Embryonic facial prominence (tissue), 1 donor: ENCODE measurements at regions not wholly inside any gene's neighbourhood (a gene's known extent, or its start where the extent isn't known, plus 50 kb on each side); places are given as distances from the start of the nearest gene placed in this dataset.
"Not testable (repeated sequence)": the region's sequence is repeated elsewhere in the genome, so short reads cannot be mapped to it uniquely, and the experiment has no call there.

Experiments
- DNase-seq: peaks from one replicate; pipeline ENCODE4 v3.0.0-alpha.2; 2016; ENCODE audit errors: extremely low spot score

GRCh38 chr3:32042867-32043266 is 61.3 kb downstream of the ZNF860 start:
- DNase-seq = not testable (repeated sequence)

DNA sequence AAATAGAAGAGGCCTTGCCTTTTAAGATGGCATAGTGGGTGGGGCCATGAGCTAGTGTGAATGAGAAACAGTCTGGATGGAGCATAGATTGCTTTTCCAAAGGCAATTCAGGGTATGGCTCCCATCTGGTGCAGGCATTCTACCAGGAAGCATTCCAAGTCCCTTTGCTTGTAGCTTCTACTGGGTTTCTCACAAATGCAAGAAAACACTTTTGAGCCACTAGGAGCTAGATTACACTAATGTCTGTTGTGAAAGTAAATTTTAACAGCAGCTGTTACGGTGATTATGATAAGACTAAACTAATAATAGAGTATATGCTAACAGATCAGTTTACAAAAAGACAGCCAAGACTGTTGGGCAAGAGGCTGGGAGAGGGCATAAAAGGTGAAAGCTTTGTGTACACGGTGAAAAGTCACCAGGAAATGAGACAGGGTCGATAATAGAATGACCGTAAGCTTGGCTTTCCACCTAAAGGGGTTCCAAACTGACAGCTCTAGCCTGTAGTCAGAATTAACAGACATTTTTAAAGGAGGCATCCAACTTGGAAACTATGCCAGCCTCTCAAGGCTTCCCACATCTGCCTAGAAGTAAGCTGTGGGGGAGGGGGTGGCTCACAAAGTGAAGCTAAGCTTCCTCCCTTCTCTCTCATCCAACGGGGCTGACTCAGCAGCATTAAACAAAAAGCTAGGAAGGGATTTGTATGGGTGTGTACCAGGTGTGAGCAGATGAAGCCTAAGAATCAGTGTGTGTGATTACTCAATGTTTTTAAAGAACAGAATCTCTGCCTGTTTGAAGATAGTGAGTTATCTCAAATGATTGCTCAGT is 61.1 kb upstream of the GPD1L start:
- DNase-seq = peak; percentile 15

DNA sequence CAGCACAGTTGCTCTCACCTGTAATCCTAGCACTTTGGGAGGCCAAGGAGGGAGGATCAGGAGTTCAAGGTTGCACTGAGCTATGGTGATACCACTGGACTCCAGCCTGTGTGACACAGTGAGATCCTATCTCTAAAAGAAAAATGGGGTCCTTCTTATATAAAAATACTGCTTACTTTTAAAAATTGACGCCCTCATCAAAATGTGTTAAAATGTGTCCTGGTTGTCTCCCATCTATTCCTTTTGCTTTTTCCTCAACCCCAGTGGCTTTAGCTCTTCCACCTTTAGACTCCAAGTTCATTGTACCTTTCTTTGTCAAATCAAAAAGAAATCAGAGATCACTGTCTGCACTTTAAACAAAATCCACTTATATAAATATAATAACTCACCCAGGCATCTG is 60.3 kb upstream of the GPD1L start:
- DNase-seq = no peak

DNA sequence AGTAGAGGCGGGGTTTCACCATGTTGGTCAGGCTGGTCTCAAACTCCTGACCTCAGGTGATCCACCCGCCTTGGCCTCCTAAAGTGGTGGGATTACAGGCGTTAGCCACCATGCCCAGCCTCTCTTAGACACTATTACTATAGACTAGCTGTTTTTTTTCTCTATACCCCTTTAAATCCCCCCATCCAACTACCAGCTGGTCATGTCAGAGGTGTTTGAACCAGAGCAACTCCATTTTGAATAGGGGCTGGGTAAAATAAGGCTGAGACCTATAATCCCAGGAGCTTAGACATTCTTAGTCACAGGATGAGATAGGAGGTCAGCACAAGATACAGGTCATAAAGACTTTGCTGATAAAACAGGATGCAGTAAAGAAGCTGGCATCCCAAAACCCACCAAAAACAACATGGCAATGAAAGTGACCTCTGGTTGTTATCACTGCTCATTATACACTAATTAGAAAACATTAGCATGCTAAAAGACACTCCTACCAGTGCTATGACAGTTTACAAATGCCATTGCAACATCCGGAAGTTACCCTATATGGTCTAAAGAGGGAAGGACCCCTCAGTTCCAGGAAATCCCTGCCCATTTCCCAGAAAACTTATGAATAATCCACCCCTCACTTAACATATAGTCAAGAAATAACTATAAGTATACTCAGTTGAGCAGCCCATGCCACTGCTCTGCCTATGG is 57.8 kb upstream of the GPD1L start:
- DNase-seq = no peak

DNA sequence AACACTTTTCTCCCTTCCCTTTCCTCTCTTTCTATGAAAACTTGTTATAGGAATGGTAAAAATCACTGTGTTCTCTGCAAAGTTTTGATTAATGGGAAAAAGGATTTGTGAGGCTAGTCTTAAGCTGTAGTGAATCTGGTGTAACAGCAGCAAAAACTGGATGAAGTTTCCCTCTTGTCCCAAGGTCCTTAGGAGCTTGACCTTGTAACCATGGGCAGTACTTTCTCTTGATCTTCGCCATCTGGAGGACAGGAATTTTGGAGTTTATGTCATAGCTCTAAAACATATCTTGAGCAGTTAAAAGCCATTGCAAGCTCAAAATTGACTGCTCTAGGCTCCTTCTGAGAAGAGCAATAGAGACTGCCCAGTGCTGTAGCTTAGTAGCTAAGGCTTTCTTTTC is 56.5 kb upstream of the GPD1L start:
- no peak for DNase-seq

- not testable (repeated sequence) for DNase-seq
Observed at GRCh38 chr3:32052230-32052629, 54.2 kb upstream of the GPD1L start.

DNA sequence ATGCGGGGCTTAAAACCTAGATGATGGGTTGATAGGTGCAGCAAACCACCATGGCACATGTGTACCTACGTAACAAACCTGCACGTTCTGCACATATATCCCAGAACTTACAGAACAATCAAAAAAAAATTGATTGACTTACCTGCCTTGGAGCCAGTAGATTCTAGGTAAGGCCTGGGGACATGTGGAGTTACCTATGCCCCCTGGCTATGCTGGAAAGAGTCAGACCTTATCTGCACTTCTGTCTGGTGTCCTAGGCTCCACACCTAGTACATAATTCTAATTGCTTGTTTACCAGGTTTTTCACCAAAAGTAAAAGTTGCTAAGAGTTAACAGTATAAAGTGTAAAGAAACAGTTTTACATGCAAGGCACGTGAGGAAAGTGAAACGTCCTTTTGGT is 53.6 kb upstream of the GPD1L start:
- DNase-seq = not testable (repeated sequence)

GRCh38 chr3:32056559-32057290 is 49.7 kb upstream of the GPD1L start:
- DNase-seq = no peak
